IMR-90 (cell line): ENCODE measurements at regions not wholly inside any gene's neighbourhood (a gene's known extent, or its start where the extent isn't known, plus 50 kb on each side); places are given as distances from the start of the nearest gene placed in this dataset.

Experiments used
- RFX5 ChIP-seq: IDR thresholded peaks from 2 replicates; pipeline ENCODE4 v1.8.0; 2012; ENCODE audit warnings: low read depth, mild to moderate bottlenecking, low read length, moderate library complexity
- USF2 ChIP-seq: fragments of 150-350 bp; IDR thresholded peaks from 2 replicates; pipeline ENCODE4 v1.6.1; 2017; ENCODE audit warnings: mild to moderate bottlenecking, antibody characterized with exemption, low read length, low read depth

GRCh38 chr17:36765436-36766043 lies 164.2 kb downstream of the MRM1 start:
- TF ChIP-seq USF2 (no peak), RFX5 (no peak)
